ENCODE measurements at regions not wholly inside any gene's neighbourhood (a gene's known extent, or its start where the extent isn't known, plus 50 kb on each side); places are given as distances from the start of the nearest gene placed in this dataset.

DNA sequence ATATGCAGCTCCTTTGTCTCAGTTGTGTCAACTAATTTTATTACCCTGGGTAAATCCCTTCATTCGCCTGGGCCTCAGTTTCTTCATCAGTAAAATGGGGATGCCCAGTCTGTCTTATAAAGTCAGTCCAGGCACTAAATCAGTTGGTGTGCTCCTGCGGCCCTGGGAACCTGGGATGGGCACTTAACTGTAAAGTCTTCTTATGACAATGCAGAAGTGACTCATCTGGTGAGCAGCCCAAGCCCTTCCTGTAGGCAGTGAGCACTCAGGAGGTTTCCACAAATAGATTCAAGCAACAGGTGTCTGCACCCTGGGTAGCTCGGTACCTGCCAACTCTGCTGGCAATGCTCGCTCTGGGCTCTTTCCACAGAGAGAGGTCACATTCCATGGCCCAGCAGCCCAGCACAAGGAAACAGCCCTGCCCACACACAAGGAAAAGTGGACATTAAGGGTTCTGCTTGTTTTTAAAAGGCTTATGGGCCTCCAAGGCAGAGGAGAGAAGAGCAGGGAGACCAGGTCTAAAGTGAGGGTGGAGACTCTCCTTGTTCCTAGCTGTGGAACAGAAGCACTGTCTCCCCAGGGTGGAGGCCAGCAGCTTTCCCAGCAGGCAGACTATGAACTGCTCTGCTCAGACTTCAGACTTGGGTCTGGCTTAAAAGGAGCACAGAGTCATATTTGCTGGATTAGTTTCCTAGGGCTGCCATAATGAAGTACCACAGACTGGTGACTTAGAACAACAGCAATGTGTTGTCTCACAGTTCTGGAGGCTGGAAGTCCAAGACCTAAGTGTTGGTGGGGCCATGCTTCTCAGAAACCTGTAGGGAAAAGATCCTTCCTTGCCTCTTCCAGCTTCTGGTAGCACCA is 89.7 kb upstream of the ADRA1B start:
- DNase-seq = no peak

DNA sequence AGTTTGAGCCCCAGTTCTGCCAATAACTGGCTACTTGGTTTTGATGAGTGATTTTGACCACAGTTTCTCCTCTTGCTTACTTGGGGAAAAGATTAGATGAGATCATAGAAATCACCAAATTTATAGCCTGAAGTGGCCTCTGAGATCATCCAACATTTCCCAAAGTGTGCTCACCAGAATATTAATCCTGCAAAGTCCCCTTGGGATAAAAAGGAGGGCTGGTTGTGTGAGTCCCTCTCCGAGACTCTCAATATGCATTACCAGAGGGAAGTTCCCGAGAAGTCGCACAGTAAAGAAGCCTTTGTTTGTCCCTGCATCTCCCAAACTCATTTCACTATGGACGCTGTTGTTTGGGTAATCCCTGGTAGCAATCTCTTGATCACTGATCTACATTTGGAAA is 88.4 kb upstream of the ADRA1B start:
- no peak for DNase-seq

DNA sequence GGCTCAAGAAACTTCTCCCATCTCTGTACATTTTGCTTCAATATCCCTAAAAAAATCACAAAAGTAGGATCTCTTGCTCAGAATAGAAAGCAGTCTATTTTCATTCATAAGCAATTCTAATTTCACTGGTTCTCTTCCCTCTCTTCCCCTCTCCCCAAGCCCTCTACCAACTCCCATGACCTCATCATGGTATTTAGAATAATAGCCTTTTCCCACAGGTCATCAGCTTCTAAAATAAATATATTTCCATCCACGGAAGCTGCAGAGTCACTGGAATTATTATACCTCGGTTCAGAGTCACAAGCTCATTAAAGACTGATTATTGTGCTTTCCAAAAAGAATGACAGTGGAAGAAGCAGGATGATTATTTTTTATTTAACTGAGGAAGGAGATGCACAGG is 84.2 kb upstream of the ADRA1B start:
- DNase-seq = no peak

DNA sequence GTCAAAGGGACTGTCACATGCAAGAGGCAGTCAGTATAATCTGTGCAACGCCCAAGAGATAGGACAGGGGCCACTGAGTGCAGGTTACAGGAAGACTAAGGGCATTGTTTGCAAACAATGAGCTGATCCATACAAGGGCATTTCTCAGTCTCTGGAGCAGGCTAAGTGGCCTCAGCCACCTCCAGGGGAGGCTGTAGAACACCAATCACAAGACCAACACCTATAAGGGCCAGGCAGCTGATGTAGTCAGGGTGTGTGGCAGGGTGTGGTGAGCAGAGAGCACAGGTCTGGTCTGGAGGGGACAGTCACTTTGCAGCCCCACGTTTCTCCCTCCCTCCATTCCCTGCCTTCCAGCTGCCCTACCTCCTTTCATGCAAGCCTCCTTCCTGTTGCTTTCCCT is 83.2 kb upstream of the ADRA1B start:
- no peak for DNase-seq

DNA sequence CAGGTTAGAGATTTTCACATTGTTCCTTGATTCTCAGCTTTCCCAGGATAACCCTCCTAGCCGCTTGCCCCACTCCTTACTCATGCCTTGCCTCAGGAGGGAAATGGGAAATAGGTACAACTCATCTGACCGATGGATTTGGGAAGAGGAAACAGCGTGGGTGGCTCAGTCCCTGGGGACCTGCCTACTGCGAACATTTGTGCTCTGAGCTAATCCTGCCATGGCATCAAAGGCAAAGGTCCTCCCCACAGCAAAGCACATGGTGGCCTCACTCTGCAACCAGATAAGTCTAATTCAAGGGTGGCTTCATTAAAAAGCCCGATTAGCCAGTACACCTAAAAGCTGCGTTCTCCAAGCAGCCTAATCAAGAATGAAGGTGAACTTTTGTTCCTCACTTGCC is 82.4 kb upstream of the ADRA1B start:
- DNase-seq = no peak

DNA sequence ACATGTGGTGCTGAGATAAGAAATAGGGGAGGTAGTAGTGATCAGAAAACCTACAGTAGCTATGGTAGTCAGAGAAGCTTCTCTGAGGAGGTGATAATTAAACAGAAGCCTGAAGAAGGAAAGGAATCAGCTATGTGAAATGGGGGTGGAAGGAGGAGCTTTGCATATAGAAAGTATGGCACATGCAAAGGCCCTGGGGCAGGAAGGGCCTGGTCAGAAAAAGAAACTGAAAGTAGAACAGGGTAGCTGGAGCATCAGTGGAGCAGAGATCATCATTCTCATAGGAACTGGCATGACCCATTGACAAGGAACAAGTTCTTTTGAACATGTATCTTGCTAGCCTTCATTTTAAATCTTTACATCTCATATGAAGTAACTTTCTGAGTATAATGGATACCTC is 80.7 kb upstream of the ADRA1B start:
- no peak for DNase-seq

DNA sequence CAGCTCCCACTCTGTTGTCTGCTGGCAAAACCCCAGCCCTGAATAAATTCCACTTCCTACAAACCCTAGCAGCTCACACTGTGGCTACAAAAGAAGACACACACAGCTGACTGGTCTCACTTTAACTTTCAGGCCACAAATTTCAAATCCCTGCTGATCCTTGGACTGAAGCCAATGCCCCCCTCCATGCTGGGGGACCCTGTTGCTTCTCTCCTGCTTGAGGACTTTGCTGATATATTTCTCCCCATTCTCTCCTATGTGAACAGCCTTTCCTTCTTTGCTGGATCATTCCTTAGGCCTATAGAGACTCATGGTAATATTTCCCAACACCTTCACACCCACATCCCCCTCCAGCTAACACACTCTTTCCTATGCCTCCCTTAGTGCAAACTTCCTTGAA is 79.6 kb upstream of the ADRA1B start:
- no peak for DNase-seq

DNA sequence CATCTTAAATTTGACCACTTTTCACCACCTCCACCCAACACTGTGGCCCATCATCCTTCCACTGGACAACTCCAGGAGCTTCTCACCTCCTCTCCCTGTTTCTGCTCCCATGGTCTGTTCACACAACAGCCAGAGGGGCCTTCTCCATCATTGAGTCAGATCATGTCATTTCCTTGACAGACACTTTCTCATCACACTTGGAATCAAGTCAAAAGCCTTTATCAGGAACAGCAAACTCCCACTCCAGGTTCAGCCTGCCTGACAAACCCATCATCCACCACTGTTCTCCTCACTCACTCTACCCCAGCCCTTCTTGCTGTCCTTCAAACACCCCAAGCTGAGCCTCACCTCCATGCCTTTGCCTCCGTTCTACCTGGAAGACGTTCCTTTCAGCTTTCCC is 78.4 kb upstream of the ADRA1B start:
- DNase-seq = no peak

DNA sequence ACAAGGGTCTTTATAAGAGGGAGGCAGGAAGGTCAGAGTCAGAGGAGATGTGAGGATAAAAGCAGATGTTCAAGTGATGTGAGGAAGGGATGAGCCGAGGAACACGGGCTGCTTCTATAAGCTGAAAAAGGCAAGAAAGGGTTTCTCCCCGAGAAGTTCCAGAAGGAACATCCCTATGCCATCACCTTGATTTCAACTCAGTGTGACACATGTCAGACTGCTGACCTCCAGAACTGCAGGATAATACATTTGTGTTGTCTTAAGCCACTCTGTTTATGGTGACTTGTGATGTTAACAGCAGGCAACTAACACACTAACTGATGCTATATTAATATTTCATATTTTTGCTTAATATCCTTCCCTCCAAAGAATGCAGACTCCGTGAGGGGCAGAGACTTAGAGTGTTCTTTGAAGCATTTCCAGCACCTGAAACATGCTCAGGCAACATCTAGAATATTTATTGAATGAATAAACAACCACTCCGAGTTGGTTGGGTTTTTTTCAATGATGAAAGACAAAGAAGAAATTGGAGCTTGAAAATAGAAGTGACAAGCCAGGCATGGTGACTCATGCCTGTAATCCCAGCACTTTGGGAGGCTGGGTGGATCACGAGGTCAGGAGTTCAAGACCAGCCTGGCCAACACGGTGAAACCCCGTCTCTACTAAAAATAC is 77.6 kb upstream of the ADRA1B start:
- DNase-seq = no peak

DNA sequence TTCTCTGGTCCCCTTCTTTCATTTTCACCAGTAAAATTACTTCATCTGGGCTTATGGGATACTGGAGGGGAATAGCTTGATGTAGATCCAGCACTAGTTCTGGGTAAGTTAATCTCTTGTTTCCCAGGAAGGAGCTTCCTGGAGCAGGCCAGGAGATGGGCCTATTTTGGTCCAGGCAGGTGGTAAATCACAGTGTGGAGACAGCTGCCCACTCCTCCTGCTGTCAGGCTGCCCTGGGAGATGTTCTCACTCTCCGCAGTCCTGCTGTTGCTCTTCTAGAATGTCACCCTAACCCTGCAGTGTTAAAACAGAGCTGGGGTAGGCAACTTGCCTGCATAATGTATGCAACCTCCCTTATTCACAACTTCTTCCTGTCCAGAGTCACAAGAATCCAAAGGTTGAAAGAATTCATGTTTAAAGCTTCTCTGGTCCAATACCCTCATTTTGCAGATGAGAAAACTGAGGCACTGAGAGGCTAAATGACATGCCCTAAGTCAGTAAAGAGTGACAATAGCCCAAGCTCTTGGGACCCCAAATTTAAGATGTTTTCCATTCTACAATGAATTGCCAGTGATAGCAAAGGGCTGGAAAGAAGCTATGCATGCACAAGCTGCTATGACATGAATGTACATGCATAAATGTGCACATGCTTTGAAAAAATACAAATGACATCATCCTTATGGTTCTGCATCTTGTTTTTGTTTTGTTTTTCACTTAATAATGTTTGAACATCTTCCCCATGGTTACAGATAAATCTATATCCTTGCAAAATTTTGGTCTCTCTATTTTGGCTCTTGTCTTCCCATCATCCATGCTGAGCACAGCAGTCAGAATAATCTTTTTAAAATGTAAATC is 71.8 kb upstream of the ADRA1B start:
- no peak for DNase-seq

DNA sequence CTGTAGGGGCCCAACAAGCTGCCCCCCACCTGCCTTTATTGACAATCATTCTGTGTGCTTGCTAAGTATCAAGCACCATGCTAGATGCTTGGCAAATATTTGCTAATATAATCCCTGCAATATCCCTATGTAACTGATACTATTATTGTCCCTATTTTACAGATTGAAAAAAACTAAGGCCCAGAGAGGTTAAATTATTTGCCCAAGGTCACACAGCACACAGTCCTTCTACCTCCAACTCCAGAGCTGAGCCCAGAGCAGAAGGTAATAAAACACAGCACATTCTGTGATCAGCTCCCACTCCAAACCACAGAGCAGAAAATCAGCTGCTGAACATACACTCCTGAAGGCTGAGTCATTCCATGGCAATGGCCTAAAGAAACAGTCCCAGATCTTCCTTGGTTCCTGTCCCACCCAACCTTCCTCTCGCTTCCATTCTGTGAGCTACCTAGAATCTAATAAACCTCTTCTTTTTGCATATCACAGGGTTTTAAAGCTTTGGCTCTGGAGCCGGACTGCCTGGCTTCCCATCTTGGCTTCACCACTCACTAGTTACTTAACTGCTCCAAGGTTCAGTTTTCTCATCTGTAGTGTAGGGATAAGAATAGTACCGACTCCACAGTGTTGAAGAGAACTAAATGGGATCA is 66.7 kb upstream of the ADRA1B start:
- no peak for DNase-seq

DNA sequence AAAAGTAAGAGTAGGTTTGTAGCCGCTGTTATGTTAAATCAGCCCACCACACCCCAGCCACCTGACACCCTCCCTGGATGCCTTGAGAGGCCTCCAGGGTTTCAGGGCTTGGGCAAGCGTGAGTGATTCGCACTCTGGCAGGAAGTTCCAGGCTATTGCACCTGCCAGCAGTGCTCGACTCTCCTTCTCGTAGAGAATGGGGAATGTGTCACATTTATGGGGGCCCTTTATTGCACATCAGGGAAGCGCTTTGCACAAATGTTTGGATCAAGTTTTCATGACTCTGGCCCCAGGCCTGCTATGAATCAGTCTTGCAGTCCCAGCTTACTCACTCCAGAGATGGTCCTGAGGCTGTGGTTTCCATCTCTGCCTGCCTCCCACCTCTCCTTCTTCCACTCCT is 66.1 kb upstream of the ADRA1B start:
- DNase-seq = no peak

DNA sequence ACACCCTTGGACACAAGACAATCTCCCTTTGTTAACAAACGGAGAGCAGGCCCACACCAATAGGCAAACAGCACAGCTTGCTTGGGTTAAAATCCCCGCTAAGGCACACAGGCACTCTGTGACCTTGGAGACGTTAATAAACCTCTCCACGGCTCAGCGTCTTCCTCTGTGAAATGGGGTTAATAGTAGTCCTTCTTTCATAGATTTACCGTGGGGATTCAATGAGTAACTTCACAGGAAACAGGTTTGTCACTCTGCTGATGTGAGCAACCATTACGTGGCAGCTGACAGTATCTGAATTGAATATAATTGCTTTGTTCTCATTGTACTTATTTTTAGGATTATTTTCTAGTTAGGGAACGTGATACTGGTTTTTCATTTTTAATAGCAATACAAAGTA is 65.2 kb upstream of the ADRA1B start:
- DNase-seq = no peak

DNA sequence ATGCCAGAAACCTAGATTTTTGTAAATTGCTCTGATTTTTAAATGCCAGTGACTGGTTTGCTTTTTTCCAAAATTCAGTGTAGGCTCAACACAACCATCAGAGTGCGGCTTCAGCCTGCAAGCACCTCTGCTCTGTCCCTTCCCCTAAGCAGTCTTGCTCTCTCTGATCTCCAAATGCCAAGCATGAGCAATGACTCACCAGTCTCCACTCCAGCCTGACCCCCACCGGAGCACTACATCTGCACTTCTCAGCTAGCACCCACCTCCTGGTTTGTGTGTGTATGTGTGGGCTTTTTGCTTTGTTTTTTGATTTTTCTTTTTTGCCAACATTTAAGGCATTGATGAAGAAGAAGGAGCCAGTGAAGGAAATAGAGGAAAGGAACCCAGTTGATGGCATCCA is 61.4 kb upstream of the ADRA1B start:
- DNase-seq = no peak

DNA sequence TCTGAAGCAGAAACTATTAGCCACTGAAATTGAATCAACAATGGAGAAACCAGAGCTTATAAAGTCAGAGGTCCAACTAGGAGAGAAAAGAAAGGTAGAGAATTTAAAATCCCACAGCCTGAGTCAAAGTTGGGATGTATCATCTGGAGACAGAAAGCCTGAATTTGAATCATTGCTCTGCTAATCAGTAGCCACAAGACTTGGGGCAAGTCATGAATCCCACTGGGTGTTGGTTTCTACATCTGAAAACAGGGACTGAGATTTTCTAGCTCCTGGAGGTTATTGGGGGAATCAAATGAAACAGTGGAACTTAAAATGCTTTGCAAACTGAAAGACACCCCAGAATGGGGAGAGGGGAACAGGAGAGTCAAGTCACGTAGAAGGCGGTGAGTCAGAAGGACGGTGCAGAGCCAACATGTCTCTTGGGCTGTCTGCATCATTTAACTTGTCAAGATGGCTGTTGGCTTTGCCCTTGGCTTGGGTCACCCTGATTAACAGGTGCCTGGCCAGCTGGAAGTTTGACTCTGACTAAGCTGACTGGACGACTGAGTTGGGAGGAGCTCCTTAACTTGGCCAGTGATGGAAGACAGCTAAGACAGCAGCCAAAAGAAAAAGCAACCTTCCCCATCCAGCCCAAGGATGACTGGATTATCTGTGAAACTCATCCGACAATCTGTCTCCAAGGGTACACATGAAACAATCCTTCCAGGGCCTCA is 60.6 kb upstream of the ADRA1B start:
- no peak for DNase-seq

DNA sequence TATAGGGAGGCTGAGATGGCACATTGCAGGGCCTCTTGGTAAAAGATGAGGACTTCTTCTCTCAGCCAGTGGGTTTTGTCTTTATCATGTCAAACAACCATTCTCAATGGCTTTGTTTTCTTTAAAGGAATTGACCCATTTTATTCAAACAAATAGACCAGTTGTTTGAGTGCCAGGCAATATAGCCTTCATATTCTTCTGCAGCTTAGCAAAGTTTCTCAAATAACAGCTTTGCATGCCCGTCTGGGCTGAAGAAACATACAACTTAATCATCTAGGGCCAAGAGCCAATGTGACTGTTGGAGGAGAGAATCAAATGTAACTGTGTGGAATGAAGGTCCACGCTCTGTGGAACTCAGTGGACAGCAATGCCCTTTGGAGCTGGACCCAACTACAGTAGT is 57.4 kb upstream of the ADRA1B start:
- no peak for DNase-seq

DNA sequence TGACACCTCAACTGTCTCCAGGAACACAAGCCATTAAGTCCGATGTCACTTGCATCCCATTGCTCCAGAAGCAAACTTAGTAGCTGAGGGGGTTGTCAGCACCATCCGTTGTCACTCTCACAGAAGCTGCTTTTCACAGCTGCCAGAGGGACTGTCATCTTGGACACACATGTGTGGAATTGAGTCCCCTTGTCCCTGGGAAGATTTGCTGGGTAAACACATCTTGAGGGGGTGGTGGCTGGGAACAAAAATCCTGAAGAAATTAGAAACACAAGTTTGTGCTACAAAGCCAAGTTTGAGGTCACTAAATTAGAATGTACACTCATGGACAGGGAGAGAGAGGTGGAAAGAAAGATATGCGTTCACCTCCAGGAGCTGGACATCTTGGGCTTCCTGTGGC is 55.2 kb upstream of the ADRA1B start:
- no peak for DNase-seq

DNA sequence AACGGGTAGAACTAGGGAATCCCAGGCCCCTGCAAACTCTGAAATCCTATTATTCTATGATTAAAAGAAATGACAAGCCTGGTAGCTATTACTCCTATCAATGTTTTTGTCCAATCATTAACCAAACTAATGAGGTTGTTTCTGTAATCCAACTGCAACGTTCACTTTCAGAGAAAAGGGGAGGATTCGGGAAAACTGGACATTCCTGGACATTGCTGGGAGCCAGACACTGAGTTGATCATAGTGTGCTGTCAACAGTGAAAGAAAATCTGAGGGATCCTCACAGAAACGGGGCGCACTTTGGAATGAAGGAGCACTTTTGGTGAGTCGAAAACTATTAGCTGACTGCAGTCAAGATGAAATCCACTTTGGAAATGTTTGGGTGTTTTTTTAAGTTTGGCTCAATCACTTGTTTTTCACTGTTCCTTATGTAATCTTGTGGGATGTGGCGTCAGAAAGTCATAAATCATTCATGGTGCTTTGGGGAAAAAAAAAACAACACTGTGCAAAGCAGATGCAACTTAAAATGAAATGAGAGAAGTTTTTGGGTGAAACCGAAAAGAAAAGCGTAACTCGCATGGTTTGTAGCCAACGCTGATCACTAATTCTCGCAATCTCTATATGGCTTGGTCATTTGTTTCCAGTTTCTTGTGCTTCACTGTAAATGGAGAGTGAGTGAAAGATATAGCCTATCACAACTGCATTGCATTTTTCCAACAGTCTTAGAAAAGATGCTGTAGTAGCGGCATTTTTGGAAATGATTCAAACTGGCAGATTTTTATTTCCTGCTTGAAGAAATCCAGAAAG is 51.2 kb upstream of the ADRA1B start:
- no peak for DNase-seq

DNA sequence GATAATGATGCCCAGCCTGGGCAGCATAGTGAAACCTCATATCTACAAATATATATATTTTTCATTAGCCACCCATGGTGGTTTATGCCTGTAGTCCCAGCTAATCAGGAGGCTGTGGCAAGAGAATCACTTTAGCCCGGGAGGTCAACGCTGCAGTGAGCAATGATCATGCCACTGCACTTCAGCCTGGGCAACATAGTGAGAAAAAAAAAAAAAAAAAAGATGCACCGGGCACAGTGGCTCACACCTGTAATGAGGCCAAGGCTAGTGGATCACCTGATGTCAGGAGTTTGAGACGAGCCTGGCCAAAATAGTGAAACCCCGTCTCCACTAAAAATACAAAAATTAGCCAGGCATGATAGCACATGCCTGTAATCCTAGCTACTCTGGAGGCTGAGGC is 50.2 kb upstream of the ADRA1B start:
- no peak for DNase-seq
